GM18870 (cell line): ENCODE measurements at regions not wholly inside any gene's neighbourhood (a gene's known extent, or its start where the extent isn't known, plus 50 kb on each side); places are given as distances from the start of the nearest gene placed in this dataset.
"Not testable (repeated sequence)": the region's sequence is repeated elsewhere in the genome, so short reads cannot be mapped to it uniquely, and the experiment has no call there.

Source experiments
- ATAC-seq: cut with Tn5 transposase; IDR thresholded peaks from one replicate; pipeline ENCODE4 v1.9.1; 2021; ENCODE audit warnings: moderate library complexity; ENCODE audit not compliant: unreplicated experiment

DNA sequence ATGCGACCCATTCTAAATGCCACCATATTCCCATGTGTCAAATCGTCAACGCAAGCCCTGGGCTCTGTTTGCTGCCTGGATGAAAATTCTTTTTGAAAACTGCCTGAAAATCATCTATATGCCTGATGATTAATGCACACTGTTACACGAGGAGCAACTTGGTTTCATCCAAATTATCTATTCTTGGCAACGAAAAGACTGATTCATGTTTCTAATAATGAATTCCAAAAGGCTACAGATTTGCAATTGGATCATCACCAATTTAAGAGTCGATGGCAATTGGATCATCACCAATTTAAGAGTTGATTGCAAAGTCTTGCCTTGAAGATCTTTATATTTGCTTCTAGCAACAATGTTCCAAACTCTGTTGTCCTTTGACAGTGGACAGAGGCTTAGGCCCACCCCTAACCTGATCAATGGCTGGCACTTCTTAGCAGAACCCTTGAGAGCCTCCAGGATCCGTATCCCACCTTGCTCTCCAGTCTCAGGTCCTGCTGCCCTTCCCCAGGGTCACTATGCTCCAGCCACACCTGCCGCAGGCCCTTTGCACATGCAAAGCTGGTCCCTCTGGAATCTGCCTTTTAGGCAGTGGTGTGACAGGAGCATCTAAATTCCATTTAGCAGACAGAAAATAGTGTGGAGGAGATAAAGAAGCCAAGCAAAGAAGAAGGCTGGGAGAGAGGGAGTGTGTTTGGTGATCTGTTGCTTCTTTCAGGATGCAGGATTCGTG, 460.9 kb upstream of the SULF2 start:
- no peak for ATAC-seq

DNA sequence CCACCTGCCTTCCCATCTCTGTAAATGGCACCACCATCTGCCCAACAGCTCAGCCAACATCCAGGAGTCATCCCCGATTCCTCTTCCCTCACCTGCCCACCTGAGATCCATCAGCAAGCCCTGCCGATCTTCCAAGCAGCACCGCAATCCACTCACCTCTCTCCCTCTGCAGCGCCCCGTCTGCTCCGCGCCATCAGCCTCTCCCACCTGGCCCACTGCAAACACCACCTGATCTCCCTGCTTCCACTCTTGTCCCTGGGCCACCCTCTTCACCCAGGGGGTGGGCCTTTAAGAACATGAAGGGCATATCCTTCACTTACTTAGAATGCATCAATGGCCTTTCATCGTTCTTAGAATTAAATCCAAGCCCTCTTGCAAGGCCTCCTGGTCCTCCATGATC, 457.3 kb upstream of the SULF2 start:
- no peak for ATAC-seq

DNA sequence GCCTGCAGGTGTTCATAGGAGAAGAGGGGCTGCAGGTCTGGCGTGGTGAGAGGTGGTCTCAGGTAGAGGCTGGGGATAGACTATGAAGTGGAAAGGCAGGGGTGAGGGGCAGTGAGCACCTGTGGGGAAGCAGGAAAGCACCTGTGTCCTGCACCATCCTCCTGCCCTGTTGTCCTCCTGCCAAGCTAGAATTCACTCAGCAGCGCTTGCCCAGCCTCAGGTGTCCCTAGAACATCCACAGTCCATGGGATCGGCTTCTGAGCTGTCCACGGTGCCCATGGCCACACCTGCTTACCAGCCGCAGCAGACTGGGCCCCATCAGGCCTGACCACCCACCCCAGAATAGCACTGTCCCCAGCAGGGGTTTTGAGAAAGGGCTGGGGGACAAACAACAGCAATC, 456.2 kb upstream of the SULF2 start:
- ATAC-seq = no peak

DNA sequence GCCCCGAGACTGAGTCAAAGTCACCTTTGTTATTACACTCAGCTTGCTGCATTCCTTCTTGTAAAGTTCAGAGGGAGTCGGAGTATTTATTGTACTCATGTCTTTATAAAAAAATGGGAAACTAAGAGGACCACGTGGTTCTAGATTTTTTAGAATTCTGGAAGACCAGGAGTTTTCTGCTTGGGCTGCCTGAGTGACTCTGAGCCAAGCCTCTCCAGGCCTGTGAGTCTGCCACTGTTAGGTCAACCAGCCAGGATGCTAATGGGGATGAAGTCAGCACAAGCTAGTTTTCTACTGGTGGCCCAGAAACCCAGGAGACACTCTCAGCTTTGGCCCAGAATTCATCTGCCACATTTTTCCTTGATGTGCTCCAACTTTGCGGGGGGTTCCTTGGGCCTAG, 453.5 kb upstream of the SULF2 start:
- no peak for ATAC-seq

DNA sequence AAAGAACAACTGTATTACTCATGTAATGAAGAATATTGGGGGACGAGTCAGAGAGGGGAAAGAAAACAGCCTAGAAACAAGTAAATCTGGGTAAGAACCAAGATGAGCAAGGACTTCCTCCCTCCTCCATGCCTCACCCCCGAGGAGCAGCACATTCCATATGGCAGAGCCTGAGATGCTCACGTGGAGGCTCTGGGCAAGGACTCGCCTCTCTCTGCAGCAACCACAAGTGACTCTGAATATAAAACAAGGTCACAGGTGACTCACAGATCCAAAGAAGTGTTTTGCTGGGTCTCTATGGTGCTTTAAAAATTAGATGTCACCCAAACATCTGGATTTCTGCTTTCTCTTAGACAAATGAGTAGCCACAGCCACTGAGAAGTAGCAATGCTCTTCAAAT, 453.0 kb upstream of the SULF2 start:
- no peak for ATAC-seq

DNA sequence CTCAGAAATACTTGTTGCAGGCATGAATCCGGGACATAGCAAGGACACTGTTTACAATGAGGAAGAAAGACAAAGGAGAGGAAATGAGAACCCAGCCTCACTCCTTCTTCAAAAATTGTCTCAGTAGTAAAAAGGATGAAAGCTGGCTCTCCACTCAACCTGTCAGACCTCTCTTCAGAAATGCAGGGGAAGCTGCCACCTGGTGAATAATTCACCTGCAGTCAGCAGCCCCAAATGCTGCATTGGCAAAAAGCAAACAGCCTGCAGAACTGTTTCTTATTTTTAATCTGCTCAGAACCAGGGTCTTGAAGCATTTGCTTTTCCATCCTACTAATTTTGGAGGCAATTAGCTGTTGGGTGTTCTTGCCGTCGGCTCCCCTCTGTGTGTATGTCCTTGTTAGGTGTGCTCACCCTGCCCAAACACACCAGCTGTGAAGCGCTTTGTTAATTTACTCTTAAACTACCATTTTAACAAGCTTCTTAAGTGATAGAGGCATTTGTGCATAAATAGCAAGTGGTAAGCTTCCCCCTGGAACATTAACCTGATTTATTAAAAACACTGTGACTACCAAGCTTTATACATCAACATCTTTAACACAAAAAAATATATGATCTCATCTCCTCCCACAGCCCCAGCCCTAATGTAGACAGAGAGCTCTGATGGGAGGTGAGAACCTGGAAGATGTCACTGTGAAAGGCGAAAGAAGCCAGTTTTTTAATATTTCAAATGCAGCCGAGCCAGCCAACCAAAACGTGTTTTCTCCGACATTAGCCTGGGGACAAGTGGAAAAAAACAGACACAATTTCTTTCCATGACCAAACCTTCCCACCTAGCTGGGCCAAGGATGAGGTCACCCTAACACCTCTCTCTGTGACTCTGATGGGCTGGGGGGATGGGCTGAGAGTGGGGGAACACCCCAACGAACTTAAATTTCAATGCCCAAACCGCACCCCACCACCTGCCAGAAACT, 451.0 kb upstream of the SULF2 start:
- ATAC-seq = no peak

DNA sequence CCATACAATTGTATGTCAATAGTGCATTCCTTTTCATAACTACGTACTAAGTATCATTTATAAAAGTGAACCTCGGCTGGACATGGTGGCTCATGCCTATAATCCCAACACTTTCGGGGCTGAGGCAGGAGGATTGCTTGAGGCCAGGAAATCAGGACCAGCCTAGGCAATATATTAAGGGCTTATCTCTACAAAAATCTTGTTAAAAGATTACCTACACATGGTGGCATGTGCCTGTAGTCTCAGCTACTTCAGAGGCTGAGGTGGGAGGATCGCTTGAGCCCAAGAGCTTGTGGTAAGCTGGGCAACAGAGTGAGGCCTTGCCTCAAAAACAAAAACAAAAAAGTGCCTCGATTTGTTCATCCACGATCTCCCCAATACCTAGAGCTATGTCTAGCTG, 449.7 kb upstream of the SULF2 start:
- ATAC-seq = no peak

DNA sequence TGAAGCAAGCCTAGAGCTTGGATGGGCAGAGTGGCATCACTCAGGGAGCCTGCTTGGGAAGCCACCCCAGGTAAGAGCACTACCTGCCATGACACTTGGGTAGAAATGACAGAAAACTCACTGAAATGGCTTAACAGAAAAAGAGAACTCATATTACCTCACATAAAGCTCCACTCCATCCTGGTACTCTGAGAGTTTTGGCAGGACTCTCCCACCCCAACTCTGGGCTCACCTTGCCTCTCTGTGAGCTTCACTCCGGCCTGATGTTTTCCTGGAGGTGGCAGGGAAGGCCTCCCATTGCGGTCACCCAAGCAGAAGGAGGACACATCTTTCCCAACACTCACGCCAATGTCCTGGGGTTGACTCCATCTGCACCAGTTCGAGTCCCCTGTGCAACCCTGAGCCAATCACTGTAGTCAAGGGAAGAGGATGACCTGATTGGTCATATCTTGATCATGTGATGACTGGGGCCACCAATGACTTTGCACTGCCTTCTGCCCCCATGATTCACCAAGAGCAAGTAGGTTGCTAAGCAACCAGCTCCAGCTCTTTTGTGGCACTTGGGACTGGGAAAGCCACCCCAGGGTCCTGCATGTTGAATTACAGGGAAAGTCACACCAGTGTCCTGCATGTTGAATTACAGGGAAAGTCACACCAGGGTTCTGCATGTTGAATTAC, 446.1 kb upstream of the SULF2 start:
- ATAC-seq = no peak

DNA sequence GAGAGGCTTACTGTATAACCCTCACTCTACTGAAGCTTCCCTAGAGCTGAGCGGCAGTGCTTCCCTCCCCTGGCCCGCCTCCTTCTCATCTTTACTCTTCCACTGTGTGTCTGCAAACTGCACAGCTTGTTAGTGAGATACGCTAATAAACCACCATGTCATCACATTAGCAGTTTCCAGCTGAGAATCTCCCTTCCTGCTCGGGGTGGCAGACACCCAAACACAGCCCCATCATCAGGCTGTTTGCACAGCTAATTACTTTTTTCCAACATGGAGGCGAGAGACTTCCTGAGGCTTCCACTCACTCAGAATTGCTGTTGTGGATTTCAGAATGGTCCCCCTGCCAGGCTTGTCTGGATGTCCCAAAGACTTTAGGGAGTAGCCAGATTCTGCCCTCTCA, 444.9 kb upstream of the SULF2 start:
- ATAC-seq = no peak

DNA sequence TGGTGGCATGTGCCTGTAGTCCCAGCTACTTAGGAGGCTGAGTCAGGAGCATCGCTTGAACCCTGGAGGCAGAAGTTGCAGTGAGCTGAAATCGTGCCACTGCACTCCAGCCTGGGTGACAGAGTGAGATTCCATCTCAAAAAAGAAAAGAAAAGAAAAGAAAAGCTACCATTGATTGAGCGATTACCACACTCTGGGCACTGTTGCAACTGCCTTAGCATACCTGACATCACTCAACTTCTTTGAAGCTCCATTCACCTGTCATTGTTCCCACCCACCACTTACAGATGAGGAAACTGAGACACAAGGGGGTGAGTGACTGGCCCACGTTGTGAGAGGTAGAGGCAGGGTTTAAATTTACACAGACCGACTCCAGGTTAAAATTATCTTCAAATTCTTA, 442.1 kb upstream of the SULF2 start:
- ATAC-seq = no peak

DNA sequence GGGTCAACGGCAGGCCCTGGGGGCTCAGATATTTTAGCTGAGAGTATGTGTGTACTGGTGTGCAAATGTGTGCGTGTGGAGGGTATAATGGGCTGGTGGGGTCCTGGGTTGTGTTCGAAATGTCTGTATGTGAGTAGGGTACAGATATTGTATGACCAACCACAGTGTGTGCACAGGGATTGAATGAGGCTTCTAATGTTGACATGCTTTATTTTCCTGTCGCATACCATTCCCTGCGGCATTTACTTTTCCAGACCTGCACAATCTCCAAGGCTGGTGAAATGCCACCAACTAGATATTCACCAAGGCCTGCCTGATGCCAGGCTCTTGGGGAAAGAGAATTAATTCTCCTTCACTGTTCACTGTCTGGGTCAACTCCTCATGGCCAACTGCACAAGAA, 441.4 kb upstream of the SULF2 start:
- no peak for ATAC-seq

DNA sequence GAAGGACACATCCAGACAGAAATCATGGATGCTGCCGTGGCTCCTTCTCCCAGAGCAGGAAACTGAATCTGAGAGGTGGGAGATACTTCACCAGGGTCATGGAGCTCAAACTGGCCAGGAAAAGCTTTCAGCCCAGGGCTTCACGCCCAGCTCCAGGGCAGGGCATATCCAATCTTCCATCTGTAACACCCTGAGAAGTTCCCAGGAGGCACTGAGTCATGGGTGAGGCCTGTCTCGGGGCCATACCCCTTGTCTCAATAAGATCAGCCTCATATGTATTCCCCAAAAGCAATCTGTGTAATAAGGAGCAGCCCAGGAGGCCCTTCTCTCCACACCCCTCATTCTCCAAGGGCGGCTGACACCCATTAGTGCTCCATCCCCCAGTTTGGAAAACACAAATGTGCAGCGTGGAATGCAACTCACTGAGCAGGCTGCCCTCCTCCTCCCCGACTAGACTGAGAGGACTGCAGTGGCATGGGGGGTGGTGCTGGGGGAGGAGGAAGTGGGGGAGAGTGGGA, 439.3 kb upstream of the SULF2 start:
- ATAC-seq = no peak

DNA sequence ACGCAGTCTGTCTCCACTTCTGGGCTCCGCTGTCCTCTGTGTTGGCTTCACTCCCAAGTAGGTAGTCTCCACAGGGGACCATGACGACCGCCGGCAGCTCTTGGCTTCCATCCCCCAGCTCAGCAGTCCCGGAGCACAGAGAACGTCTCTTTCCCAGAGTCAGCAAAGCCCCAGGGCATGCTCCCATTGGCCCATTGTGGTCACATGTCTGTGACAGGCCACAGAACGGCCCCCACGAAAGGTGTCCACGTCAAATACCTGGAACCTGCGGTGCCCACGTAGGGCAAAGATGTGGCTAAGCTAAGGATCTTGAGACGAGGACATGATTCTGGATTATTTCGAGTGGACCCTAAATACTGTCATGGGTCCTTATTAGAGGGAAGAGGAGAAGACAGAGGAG, 438.4 kb upstream of the SULF2 start:
- no peak for ATAC-seq

DNA sequence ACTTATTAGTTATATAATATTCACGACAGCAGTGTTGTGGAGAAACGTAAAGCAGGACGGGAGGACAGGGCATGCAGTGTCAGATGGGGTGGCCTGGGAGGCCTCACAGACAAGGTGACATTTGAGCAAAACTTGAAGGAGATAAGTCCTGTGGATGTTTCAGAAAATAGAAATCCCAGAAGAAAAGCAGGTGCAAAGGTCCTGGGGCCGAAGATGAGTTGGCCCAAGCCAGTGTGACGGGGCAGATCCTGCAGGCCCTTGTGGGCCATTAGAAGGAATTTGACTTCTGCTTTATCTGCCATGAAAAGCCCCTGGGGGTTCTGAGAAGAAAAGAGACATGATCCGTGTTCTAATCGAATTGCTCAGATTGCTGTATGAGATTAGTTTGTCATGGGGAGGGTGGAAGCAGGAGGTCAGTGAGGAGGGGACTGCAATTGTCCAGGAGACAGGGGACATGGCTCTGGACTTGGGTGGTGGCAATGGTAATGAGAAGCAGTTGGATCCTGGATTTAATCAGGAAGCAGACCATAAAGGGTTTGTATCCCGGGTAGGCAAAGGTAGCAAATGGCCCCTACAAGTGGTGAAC, 437.4 kb upstream of the SULF2 start:
- ATAC-seq = no peak

DNA sequence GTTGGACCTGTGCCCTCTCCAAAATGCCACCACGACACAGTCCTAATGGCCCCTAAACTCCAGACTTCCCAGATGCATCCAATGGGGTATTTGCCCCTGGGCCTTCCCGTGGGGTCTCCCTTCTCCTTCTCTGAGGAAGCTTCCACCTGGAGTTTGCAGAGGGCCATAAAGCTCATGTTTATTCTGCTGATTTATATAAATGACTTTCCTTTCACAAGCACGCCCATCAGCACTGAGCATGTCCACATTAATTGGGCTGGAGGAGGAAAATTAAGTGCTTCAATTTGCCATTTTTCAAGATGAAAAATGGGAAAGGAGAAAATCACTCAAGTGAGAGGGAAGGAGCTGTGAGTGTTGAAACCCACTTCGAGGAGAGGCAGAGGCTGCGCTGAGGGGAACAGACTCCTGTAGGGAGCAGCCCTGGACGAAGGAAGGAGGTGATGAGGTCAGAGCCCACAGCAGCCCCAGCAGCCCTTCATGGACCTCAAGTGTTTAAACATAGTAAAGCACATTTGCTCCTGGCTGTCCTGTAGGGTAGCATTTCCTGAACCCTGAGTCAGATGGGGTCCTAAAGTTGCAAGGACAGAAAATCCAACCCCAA, 434.9 kb upstream of the SULF2 start:
- ATAC-seq = no peak

DNA sequence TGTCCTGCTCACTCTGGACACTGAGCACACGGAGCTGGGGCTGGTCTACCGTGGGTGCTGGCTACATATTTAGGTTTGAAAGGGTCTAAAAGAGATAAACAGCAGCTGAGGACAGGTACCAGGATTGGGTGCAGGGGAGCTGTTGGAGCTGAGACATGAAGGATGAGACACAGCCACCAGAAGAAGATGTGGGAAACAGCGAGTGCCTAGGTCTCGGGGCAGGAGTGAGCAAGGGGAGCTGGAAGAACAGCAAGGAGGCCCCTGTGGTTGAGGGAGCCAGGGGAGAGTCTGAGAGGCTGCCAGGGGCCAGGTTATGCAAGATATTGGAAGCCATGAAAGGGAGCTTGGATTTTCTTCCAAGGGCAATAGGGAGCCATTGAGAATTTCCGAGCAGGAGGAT, 434.0 kb upstream of the SULF2 start:
- ATAC-seq = no peak

DNA sequence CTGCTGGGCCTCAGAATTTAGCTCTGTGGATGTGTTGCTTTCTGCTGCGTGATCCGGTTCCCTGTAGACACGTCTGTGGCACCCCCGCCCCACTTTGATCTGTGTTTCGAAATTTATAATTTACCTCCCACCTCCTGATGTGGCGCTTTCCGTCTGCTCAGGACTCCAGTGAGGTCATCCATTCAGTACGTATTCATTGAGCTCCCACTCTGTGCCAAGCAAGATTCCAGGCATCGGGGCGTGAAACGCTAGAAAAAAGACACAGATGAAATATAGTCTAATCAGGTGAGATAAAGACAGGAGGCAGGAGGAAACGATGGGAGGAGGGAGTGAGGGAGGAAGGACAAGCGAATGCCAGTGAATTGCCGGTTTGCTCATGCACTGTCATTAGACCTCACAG, 431.9 kb upstream of the SULF2 start:
- no peak for ATAC-seq

DNA sequence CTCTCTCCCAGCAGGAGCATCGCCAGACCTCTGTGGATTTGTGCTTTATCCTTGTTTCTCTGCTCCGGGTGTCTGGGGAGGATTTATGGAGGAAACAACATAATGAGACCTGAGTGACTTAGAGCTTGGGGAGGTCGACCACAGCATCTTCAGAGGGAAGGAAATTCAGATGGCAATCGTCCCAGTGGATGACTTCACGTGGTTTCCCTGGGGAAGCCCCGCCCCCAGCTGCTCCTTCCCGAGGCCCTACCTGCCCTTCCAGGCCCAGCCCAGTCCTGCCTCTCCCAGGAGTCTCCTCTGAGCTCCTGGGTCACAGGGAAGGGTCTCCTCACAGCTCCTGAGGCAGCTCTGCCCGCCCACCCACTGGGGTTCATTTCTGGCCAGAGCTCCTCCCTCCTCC, 430.3 kb upstream of the SULF2 start:
- no peak for ATAC-seq

DNA sequence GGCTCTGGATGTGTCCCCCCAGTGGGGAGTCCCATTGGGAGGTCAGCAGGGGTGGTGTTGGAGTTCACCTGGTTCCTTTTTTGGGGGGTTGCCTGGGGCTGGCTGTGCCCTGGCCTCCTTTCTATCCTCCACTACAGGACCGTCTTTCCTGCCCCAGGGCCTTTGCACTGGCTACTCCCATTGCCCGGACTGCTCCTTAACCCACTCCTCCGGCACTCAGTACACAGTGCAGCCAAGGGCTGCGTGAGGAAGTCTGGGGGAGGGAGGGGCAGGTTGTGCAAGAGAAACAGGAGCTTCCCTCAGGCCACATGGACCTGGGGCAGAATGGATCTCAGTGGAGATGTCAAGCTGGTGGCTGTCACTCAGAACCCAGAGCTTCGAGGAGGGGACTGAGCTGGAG, 429.3 kb upstream of the SULF2 start:
- no peak for ATAC-seq

DNA sequence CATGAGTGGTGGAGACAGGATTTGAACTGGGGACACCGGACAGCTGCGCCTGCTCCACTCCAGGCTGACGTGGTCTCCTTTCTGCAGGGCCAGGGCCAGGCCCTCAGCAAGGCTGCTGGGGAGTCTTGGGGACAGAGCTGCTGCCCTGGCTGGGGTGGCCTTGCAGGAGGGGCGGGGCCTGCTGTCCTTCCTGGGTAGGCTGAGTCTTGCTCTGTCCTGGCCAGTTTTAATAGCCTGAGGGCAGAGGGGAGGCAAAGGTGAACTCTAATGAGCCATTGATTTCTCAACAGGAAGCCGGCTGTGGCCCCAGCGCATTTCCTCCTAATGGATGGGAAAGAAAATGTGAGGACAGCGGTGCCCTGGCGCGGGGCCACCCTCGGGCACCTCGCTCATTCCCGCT, 428.4 kb upstream of the SULF2 start:
- ATAC-seq = not testable (repeated sequence)
